Gastrocnemius medialis (tissue), 4 donors: ENCODE measurements at regions not wholly inside any gene's neighbourhood (a gene's known extent, or its start where the extent isn't known, plus 50 kb on each side); places are given as distances from the start of the nearest gene placed in this dataset.

Source experiments
- POLR2A ChIP-seq, 2 donors: fragments of 450-650 bp; IDR thresholded peaks; one replicate each; pipeline ENCODE4 v1.6.1; 2017; ENCODE audit warnings: antibody characterized with exemption in 2 of 2, mild to moderate bottlenecking in 2 of 2, moderate library complexity in 2 of 2
- TF ChIP-seq, protein P1 (sequence below), 5 experiments: fragments of 450-650 bp in 3 of 5; fragments of 200-600 bp in 2 of 5; sonication (generic) in 2 of 5; IDR thresholded peaks in 4 of 5; conservative IDR thresholded peaks in 1 of 5; 1 replicate in 4 of 5; 2 replicates in 1 of 5; pipeline ENCODE4 v1.5.1; 2016 to 2019; ENCODE audit warnings: antibody characterized with exemption in 5 of 5, mild to moderate bottlenecking in 3 of 5, moderate library complexity in 3 of 5

DNA sequence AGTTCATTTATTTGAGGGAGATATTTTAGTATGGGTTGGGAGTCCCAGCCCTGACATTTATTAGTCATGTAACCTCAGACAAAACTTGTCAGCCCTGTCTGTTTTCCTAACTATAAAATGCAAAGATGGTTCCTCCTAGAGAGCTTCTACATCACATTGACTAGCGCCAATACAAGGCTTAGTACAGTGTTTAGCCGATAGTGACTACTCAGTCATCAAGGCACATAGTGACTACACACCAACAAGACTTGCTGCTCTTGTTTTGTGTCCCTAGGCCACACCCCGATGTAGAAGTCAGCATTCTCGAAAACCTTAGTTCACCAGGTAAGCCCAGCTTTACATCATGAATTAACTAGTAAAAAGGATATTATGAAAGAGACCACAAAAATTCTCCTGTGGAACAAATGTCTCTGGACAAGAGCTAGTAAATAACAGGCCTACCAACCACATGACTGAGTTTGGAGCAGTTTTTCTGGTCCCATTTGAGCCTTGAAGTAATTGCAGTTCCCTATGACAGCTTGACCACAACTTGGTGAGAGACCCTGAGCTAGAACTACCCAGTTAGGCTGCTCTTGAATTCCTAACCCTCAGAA, 68.8 kb downstream of the PFDN4 start:
- TF ChIP-seq, protein P1, sequence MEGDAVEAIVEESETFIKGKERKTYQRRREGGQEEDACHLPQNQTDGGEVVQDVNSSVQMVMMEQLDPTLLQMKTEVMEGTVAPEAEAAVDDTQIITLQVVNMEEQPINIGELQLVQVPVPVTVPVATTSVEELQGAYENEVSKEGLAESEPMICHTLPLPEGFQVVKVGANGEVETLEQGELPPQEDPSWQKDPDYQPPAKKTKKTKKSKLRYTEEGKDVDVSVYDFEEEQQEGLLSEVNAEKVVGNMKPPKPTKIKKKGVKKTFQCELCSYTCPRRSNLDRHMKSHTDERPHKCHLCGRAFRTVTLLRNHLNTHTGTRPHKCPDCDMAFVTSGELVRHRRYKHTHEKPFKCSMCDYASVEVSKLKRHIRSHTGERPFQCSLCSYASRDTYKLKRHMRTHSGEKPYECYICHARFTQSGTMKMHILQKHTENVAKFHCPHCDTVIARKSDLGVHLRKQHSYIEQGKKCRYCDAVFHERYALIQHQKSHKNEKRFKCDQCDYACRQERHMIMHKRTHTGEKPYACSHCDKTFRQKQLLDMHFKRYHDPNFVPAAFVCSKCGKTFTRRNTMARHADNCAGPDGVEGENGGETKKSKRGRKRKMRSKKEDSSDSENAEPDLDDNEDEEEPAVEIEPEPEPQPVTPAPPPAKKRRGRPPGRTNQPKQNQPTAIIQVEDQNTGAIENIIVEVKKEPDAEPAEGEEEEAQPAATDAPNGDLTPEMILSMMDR (IDR thresholded peaks at IDR 0.05 in 4 of 5, conservative IDR thresholded peaks at IDR 0.05 in 1 of 5): no peak
- TF ChIP-seq POLR2A (IDR thresholded peaks at IDR 0.05): no peak
